Colonic mucosa (tissue), 4 donors: ENCODE measurements at regions not wholly inside any gene's neighbourhood (a gene's known extent, or its start where the extent isn't known, plus 50 kb on each side); places are given as distances from the start of the nearest gene placed in this dataset.

ENCODE experiments used
- DNase-seq: peaks from one replicate; pipeline ENCODE4 v3.0.0-alpha.2; 2020
- H3K27ac ChIP-seq: fragments of 200-600 bp; one replicate; pipeline ENCODE4 v1.8.0; 2021
- H3K27me3 ChIP-seq: fragments of 200-600 bp; one replicate; pipeline ENCODE4 v1.8.0; 2021
- H3K36me3 ChIP-seq: fragments of 200-600 bp; one replicate; pipeline ENCODE4 v1.8.0; 2021
- H3K4me1 ChIP-seq: fragments of 200-600 bp; one replicate; pipeline ENCODE4 v1.8.0; 2021; ENCODE audit warnings: mild to moderate bottlenecking
- H3K4me3 ChIP-seq: fragments of 200-600 bp; one replicate; pipeline ENCODE4 v1.8.0; 2021
- H3K9ac ChIP-seq, 2 donors: one replicate each; pipeline ENCODE4 v1.7.0; 2013; ENCODE audit warnings: control low read depth in 2 of 2, low read depth in 2 of 2, low read length in 2 of 2
- H3K9me3 ChIP-seq: fragments of 200-600 bp; one replicate; pipeline ENCODE4 v1.8.0; 2021
- intact Hi-C: fragments of 100-400 bp; cut with DNase I; formaldehyde crosslinking; loops from one replicate; pipeline ENCODE4 v1.14.1; 2022
- TF ChIP-seq, protein P1 (sequence below): fragments of 200-600 bp; IDR thresholded peaks from one replicate; pipeline ENCODE4 v1.8.0; 2022; ENCODE audit warnings: antibody characterized with exemption, mild to moderate bottlenecking
- donor health status: healthy.
- donor health status: DM: no; HTN: no; CAD: no.
- donor health status: DM: no; HTN: no; CAD: no.

DNA sequence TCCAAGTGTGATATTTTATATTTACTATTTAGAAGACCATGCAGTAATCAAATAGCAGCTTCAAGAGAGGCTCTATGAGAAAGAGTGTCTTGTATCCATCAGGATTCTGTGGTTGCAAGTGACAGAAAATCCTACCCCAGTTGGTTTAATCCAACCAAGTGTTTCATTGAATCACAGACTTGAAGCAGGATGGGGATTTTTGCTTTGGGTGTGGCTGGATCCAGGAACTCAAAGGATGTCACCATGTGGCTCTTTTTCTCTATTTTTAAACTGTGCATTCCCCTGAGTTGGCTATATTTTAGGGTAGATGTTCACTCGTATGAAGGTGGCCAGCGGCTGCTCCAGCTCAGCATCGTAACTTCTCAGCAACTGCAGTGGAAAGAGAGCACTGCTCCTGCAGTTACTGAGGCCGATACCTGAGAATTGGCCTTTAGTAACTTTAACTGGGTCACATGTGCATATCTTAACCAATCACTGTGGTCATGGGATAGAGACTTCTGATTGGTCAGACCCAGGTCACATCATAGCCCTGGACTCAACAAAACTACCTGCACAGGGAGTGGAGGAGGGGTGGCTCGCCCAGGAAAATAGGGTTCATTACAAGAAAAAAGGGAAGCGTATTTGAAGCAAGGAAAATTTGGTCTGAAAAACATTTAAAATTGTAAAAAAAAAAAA is 396.1 kb upstream of the SULF2 start:
- TF ChIP-seq, protein P1, sequence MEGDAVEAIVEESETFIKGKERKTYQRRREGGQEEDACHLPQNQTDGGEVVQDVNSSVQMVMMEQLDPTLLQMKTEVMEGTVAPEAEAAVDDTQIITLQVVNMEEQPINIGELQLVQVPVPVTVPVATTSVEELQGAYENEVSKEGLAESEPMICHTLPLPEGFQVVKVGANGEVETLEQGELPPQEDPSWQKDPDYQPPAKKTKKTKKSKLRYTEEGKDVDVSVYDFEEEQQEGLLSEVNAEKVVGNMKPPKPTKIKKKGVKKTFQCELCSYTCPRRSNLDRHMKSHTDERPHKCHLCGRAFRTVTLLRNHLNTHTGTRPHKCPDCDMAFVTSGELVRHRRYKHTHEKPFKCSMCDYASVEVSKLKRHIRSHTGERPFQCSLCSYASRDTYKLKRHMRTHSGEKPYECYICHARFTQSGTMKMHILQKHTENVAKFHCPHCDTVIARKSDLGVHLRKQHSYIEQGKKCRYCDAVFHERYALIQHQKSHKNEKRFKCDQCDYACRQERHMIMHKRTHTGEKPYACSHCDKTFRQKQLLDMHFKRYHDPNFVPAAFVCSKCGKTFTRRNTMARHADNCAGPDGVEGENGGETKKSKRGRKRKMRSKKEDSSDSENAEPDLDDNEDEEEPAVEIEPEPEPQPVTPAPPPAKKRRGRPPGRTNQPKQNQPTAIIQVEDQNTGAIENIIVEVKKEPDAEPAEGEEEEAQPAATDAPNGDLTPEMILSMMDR = no peak
- DNase-seq = no peak
- Histone ChIP-seq H3K9ac (no peak overlapping the region), H3K4me1 (no peaks in the 10 kb centered on the region), H3K4me3 (no peak overlapping the region), H3K27ac (no peak overlapping the region), H3K36me3 (no peaks in the 10 kb centered on the region), H3K9me3 (no peaks in the 10 kb centered on the region), H3K27me3 (no peaks in the 10 kb centered on the region)
- intact Hi-C loops = no loop called here

DNA sequence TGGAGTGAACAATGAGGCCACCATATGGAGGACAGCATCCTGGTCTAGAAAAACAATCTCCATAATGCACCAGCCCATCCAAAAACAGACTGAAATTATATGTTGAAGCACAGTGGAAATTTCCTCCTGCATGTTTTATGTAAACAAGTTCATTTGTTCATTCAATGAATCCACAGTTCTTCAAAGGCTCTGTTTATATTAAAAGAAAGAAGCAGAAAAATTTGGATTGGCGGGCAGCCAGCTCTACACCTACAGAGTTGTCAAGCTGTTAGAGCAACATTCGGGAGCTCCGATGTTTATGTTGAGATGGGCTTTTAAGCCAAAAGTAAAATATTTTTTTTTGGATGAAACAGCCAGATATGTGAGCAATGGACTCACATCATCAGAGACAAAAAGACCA is 395.3 kb upstream of the SULF2 start:
- Histone ChIP-seq H3K9ac (no peak overlapping the region), H3K27ac (no peak overlapping the region), H3K4me1 (no peaks in the 10 kb centered on the region), H3K9me3 (no peaks in the 10 kb centered on the region), H3K4me3 (no peak overlapping the region), H3K36me3 (no peaks in the 10 kb centered on the region), H3K27me3 (no peaks in the 10 kb centered on the region)
- intact Hi-C loops = no loop called here
- DNase-seq = no peak
- TF ChIP-seq, protein P1 = no peak

DNA sequence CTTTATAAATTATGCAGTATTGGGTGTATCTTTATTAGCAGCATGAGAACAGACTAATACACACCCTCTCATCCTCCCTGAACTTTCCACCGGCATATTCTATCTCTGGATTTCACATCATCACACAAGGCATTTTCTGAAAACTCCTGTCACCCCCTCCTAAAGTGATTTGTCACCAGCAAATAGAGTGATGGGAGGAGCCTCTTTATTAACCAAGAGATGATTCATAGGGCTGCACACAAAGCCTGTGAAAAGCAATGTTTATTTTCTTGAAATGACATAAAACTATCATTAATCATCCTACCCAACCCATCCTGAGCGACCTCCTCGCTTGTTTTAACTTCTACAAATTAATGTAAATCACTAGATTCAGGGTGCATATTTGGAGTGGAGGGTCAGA is 394.7 kb upstream of the SULF2 start:
- TF ChIP-seq, protein P1 = no peak
- Histone ChIP-seq H3K9me3 (no peaks in the 10 kb centered on the region), H3K27ac (no peak overlapping the region), H3K4me3 (no peak overlapping the region), H3K4me1 (no peaks in the 10 kb centered on the region), H3K27me3 (no peaks in the 10 kb centered on the region), H3K9ac (no peak overlapping the region), H3K36me3 (no peaks in the 10 kb centered on the region)
- DNase-seq = no peak
- intact Hi-C loops = no loop called here

DNA sequence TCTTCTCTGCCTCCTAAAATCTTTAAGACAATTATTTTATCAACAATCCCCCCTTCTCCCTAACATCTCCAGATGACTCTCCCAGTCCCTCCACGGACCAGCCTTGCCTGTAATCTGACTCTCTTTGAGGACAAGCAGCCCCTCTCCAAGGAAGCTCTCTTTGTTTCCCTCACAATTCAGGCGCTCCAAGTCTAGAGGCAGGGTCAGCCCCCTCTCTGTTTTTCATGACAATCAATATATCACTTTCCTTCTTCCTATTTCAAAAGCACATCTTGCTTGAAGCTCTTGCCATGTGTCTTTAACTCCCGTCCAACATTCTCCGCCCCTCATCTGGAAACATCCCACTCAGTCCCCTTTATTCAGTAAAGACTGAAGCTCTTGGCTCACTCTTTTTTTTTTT is 393.4 kb upstream of the SULF2 start:
- Histone ChIP-seq H3K27me3 (no peaks in the 10 kb centered on the region), H3K9me3 (no peaks in the 10 kb centered on the region), H3K4me1 (no peaks in the 10 kb centered on the region), H3K9ac (no peak overlapping the region), H3K36me3 (no peaks in the 10 kb centered on the region), H3K4me3 (no peak overlapping the region), H3K27ac (no peak overlapping the region)
- TF ChIP-seq, protein P1 = no peak
- DNase-seq = no peak
- intact Hi-C loops = no loop called here

DNA sequence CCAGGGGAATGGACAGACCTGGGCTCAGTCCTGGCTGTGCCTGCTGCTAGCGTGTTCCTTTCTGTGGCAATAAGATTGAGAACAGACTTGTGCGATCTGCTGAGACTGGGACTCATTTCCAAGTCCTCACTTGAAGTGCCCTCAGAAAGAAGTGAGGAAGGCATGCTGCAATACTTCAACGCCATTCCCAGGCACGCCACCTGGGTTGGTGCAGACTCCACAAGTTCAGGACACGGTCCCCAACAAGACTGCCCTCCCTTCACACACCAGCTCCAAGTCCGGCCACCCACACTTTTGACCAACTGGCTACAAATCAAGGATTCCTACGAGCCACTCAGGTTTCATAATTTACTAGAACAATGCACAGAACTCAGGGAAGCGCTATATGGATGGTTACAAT is 391.8 kb upstream of the SULF2 start:
- H3K9ac ChIP-seq = no peak overlapping the region

More for the DNA sequence above, 391.8 kb upstream of the SULF2 start:
- intact Hi-C loops = no loop called here
- no peak for DNase-seq
- Histone ChIP-seq H3K36me3 (no peaks in the 10 kb centered on the region), H3K9me3 (no peaks in the 10 kb centered on the region), H3K4me3 (no peak overlapping the region), H3K27ac (no peak overlapping the region), H3K4me1 (no peaks in the 10 kb centered on the region), H3K27me3 (no peaks in the 10 kb centered on the region)
- TF ChIP-seq, protein P1 = no peak
